HepG2 (cell line): ENCODE measurements at regions not wholly inside any gene's neighbourhood (a gene's known extent, or its start where the extent isn't known, plus 50 kb on each side); places are given as distances from the start of the nearest gene placed in this dataset.

Source experiments
- ATAC-seq: fragments of 200-7000 bp; cut with Tn5 transposase; 3 replicates; pipeline ENCODE4 v1.9.1; 2020; ENCODE audit warnings: mild to moderate bottlenecking, moderate library complexity
- BruUV-seq: library from RNA; stranded (reverse); fragments of 400-500 nt; replicated peaks from 2 replicates; lab custom pipeline; 2021; lab: Mats Ljungman, UMichigan
- CTCF ChIA-PET: fragments of 300-600 bp; formaldehyde crosslinking; extraction: SDS; loops from one replicate; lab custom pipeline; 2021; ENCODE audit warnings: low total read pairs, inconsistent platforms, low intra/inter-chr PET ratio; lab: Yijun Ruan, JAX
- POLR2A ChIA-PET: fragments of 350-600 bp; sonication (Branson Sonifier 250); formaldehyde crosslinking; loops from one replicate; lab custom pipeline; 2020; ENCODE audit warnings: antibody characterized with exemption, inconsistent platforms; lab: Yijun Ruan, JAX
- DNase-seq: peaks from one replicate; pipeline ENCODE4 v3.0.0-alpha.2; 2015; ENCODE audit warnings: low spot score
- FAIRE-seq: peaks from 3 replicates; lab custom pipeline; 2011; peaks lifted over from hg19 to GRCh38; lab: Jason Lieb, UNC
- H2AFZ ChIP-seq: one replicate; pipeline ENCODE4 v1.6.1; 2011; ENCODE audit warnings: low read length, inconsistent platforms
- H3K27ac ChIP-seq: fragments of 300-600 bp; 3 replicates; pipeline ENCODE4 v1.8.0; 2011; ENCODE audit warnings: mixed run types, mild to moderate bottlenecking, mixed read lengths, low read length, inconsistent platforms; ENCODE audit not compliant: insufficient read depth; ENCODE audit errors: extremely low read length
- H3K27me3 ChIP-seq, 2 experiments: fragments of 200-600 bp in 1 of 2; 2 replicates in 1 of 2; 3 replicates in 1 of 2; pipeline versions ENCODE4 v1.6.0 to v1.8.0; 2011; ENCODE audit warnings: low read length in 2 of 2, mild to moderate bottlenecking in 2 of 2, moderate library complexity in 2 of 2, inconsistent platforms in 1 of 2; ENCODE audit not compliant: insufficient read depth in 2 of 2, control insufficient read depth in 1 of 2
- H3K36me3 ChIP-seq, 2 experiments: fragments of 200-600 bp in 1 of 2; replicated peaks in 1 of 2; 2 replicates in 1 of 2; 3 replicates in 1 of 2; pipeline versions ENCODE4 v1.5.1 to v1.8.0; 2011; ENCODE audit warnings: low read length in 2 of 2, inconsistent platforms in 1 of 2; ENCODE audit not compliant: insufficient read depth in 2 of 2, control insufficient read depth in 1 of 2
- H3K4me1 ChIP-seq: 2 replicates; pipeline ENCODE4 v1.5.1; 2012; ENCODE audit warnings: low read length, inconsistent platforms; ENCODE audit not compliant: insufficient read depth
- H3K4me2 ChIP-seq: 2 replicates; pipeline ENCODE4 v1.6.0; 2011; ENCODE audit warnings: low read depth, low read length, inconsistent platforms
- H3K4me3 ChIP-seq, 3 experiments: fragments of 200-600 bp in 1 of 3; sonication (generic), shearing (Covaris generic) in 1 of 3; replicated peaks in 1 of 3; 2 replicates each; pipeline ENCODE4 v1.5.1; 2011 to 2016; ENCODE audit warnings: low read length in 3 of 3, inconsistent platforms in 2 of 3, low read depth in 2 of 3, mild to moderate bottlenecking in 2 of 3, control low read depth in 1 of 3, mixed read lengths in 1 of 3; ENCODE audit not compliant: insufficient read depth in 1 of 3
- H3K79me2 ChIP-seq: one replicate; pipeline ENCODE4 v1.6.1; 2011; ENCODE audit warnings: low read length, inconsistent platforms; ENCODE audit not compliant: insufficient read depth
- H3K9ac ChIP-seq: 2 replicates; pipeline ENCODE4 v1.6.0; 2011; ENCODE audit warnings: mild to moderate bottlenecking, low read depth, low read length, inconsistent platforms; ENCODE audit not compliant: insufficient read depth
- H3K9me3 ChIP-seq: 2 replicates; pipeline ENCODE4 v1.5.1; 2012; ENCODE audit warnings: mild to moderate bottlenecking, low read length
- H4K20me1 ChIP-seq: 2 replicates; pipeline ENCODE4 v1.6.0; 2011; ENCODE audit warnings: inconsistent platforms, mild to moderate bottlenecking, low read length, moderate library complexity; ENCODE audit not compliant: insufficient read depth
- CHCHD3 ChIP-seq: sonication (generic); formaldehyde crosslinking; IDR thresholded peaks from 2 replicates; pipeline ENCODE4 v1.8.0; 2022; ENCODE audit warnings: mild to moderate bottlenecking, missing genetic modification reagents, moderate library complexity
- NR1H2 ChIP-seq: sonication (generic); formaldehyde crosslinking; IDR thresholded peaks from 2 replicates; pipeline ENCODE4 v1.8.1; 2022; ENCODE audit warnings: low read depth, missing genetic modification reagents, borderline replicate concordance
- TP53 ChIP-seq: sonication (generic); formaldehyde crosslinking; conservative IDR thresholded peaks from 2 replicates; pipeline ENCODE4 v1.4.0; 2020; ENCODE audit warnings: missing genetic modification reagents
- ZFP90 ChIP-seq: sonication (generic); formaldehyde crosslinking; IDR thresholded peaks from 2 replicates; pipeline ENCODE4 v1.8.0; 2022; ENCODE audit warnings: missing genetic modification reagents, mild to moderate bottlenecking, inconsistent platforms, borderline replicate concordance
- ZHX1 ChIP-seq: sonication (generic); formaldehyde crosslinking; IDR thresholded peaks from 2 replicates; pipeline ENCODE4 v1.8.1; 2022; ENCODE audit warnings: low read depth, mild to moderate bottlenecking, missing genetic modification reagents
- ZNF773 ChIP-seq: sonication (generic); formaldehyde crosslinking; IDR thresholded peaks from 2 replicates; pipeline ENCODE4 v1.4.0; 2020; ENCODE audit warnings: missing genetic modification reagents, borderline replicate concordance
- ZNF780A ChIP-seq: sonication (generic); formaldehyde crosslinking; IDR thresholded peaks from 2 replicates; pipeline ENCODE4 v1.8.0; 2022; ENCODE audit warnings: mild to moderate bottlenecking, missing genetic modification reagents, moderate library complexity
- WGBS: methylation state at CpG from one replicate; pipeline ENCODE4 v1.1.6; 2017; ENCODE audit warnings: low lambda C conversion rate; 5-methylcytosine and 5-hydroxymethylcytosine counted together
- in situ Hi-C: cut with HindIII; loops from 2 replicates; pipeline ENCODE4 v1.10.0; 2017; ENCODE audit warnings: low pct_unique_long_range_greater_than_20kb; ENCODE audit not compliant: extremely low pct_ligation_motif_present
- intact Hi-C: fragments of 100-400 bp; cut with micrococcal nuclease; formaldehyde crosslinking; loops from one replicate; pipeline ENCODE4 v1.10.0; 2022; ENCODE audit not compliant: unreplicated experiment

- Histone ChIP-seq H3K27me3 (no peaks in the 10 kb centered on the region), H2AFZ (no peak overlapping the region), H3K9ac (no peak overlapping the region), H3K4me2 (no peak overlapping the region), H3K4me3 (no peak overlapping the region), H3K79me2 (no peaks in the 10 kb centered on the region), H3K27ac (no peak overlapping the region), H3K9me3 (peaks cover 8% of the 10 kb centered on the region), H4K20me1 (no peaks in the 10 kb centered on the region), H3K36me3 (no peaks in the 10 kb centered on the region), H3K4me1 (no peaks in the 10 kb centered on the region)
- TF ChIP-seq CHCHD3: no peak
- TF ChIP-seq ZNF773 (CRISPR knock-in tag): no peak
- no peak for TF ChIP-seq TP53
- TF ChIP-seq ZFP90 (CRISPR knock-in tag): no peak
- TF ChIP-seq ZNF780A (CRISPR knock-in tag): no peak
- no peak for TF ChIP-seq NR1H2 (CRISPR knock-in tag)
- TF ChIP-seq ZHX1 (CRISPR knock-in tag): no peak
- 0% methylated on average over 3 of the region's 3 CpGs for WGBS
- ChIA-PET POLR2A (no interaction called here), CTCF (no interaction called here)
- BruUV-seq: no TSS peak
- ATAC-seq (no peak), DNase-seq (no peak), FAIRE-seq (no peak)
- intact Hi-C loops (no loop called here), in situ Hi-C loops (no loop called here)
These were observed 456.0 kb upstream of the ZEB2 start for GRCh38 chr2:144975881-144976280.
